ENCODE measurements at regions not wholly inside any gene's neighbourhood (a gene's known extent, or its start where the extent isn't known, plus 50 kb on each side); places are given as distances from the start of the nearest gene placed in this dataset.

DNA sequence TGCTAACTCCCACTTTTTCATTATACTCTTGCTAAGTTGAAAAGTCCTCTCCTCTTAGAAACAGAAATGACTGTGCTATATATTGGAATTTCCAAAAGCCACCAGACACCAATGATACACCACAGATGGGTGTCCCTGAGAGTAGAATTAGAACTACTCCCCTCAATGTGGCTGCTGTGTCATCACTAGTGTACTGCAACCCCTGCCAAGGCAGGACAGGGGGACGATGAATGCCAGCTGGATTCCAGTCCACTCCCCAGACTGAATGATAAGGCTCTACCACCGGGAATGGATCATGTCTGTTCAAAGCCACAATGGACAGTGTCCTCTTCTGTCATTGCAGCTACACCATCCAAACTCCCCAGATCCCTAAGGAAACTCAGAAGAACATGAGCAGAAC, 69.7 kb upstream of the EDNRB start:
- no peak overlapping the region for H3K4me3 ChIP-seq (ENCODE audit: low read depth, low read length)
- TF ChIP-seq, protein P1, sequence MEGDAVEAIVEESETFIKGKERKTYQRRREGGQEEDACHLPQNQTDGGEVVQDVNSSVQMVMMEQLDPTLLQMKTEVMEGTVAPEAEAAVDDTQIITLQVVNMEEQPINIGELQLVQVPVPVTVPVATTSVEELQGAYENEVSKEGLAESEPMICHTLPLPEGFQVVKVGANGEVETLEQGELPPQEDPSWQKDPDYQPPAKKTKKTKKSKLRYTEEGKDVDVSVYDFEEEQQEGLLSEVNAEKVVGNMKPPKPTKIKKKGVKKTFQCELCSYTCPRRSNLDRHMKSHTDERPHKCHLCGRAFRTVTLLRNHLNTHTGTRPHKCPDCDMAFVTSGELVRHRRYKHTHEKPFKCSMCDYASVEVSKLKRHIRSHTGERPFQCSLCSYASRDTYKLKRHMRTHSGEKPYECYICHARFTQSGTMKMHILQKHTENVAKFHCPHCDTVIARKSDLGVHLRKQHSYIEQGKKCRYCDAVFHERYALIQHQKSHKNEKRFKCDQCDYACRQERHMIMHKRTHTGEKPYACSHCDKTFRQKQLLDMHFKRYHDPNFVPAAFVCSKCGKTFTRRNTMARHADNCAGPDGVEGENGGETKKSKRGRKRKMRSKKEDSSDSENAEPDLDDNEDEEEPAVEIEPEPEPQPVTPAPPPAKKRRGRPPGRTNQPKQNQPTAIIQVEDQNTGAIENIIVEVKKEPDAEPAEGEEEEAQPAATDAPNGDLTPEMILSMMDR (IDR thresholded peaks at IDR 0.05; ENCODE audit: low read depth, low read length), result no peak

DNA sequence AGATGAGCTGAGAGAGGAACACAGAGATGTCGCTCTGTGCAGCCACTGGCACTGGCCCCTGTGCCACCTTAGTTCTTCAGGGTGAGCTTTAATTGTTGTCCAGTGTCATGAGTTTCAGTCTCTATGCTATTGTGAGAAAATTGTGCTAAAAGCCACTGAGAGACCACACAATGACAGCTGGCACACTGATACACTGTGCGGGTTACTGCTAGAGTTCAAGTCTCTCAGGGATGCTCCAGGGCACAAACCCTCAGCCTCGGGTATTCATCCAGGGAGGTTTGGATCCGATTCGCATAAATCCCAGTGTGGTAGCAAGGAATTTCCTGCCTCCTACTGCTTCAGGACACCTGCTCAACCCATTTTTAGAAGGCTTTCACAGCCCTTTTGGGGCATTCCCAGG, 68.1 kb upstream of the EDNRB start:
- TF ChIP-seq, protein P1 (IDR thresholded peaks at IDR 0.05; ENCODE audit: low read depth, low read length), result no peak
- no peak overlapping the region for H3K4me3 ChIP-seq (ENCODE audit: low read depth, low read length)

DNA sequence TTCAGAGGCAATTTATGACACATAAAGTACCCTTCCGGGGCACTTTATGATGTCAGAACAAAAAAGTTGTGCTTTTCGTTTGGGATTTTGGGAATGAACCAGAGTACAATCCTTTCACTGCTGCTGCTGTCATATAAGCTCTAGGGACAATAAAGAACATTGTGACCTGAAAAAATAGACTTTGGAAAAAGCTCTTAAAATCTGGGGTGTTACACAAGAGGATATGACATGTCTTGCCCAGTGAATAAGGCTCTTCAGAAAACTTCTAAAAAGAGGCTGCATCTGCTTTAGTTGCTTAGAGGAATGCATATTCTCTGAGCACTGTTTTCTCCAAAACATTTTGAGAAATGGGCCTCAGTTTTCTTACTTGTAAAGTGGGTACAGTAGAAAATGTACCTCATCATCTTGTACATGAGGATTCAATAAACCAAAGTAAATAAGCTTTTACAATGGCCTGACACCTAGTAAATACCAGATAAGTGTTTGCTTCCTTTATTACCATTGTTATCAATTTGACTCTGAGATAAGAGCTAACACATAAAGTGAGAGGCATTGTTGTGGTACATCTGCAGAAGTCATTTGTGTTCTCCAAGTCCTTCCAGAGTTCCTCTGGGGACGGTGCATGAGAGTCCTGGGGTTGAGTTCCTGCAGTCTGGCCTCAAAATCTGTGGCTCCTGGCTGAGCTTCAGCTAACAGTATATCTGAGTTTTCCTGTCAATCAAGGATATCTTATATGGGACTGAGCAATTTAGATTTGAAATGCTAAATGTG, 67.4 kb upstream of the EDNRB start:
- TF ChIP-seq, protein P1 (IDR thresholded peaks at IDR 0.05; ENCODE audit: low read depth, low read length), result no peak
- no peak overlapping the region for H3K4me3 ChIP-seq (ENCODE audit: low read depth, low read length)

DNA sequence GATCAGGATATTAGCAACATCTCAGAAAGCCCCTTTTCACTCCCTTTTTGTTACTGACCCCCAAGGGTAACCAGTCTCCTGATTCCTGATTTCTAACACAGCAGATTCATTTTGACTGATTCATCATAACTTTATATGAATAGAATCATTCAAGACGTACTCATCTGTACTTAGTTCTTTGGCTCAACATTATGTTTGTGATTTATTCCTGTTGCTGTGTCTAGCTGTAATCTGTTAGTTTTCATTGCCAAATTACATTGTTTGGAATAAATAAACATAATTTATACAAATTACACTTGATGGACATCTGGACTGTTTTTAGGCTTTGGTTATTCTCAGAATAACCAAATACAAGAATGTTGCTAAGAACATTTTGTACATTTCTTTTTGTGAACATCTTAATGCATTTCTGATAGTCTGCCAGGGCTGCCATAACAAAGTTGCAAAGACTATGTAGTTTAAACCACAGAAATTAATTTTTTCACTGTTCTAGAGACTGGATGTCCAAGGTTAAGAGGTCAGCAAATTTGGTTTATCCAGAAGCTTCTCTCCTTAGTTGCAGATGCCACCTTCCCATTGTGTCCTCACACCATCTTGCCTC, 62.8 kb upstream of the EDNRB start:
- H3K4me3 ChIP-seq (ENCODE audit: low read depth, low read length), result no peak overlapping the region
- TF ChIP-seq, protein P1 (IDR thresholded peaks at IDR 0.05; ENCODE audit: low read depth, low read length), result no peak

DNA sequence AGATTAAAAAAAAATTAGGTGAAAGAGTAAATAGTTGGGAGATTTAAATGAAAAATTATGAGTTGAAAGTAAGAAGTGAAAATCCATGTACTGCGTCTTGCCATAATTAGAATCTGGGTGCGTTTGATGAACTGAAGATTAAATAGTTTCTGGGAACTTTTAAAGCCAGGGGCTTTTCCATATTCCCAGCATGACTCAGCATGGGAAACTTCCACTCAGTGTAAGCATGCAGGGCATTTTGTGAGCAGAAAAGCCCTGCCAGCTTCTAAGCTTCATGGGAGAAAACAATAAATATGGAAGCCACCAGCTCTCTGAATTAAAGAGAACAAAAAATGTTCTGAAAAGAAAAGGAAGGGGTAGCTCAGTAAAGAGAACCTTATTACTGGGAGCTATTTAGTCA, 62.0 kb upstream of the EDNRB start:
- H3K4me3 ChIP-seq (ENCODE audit: low read depth, low read length), result no peak overlapping the region
- TF ChIP-seq, protein P1 (IDR thresholded peaks at IDR 0.05; ENCODE audit: low read depth, low read length), result no peak

DNA sequence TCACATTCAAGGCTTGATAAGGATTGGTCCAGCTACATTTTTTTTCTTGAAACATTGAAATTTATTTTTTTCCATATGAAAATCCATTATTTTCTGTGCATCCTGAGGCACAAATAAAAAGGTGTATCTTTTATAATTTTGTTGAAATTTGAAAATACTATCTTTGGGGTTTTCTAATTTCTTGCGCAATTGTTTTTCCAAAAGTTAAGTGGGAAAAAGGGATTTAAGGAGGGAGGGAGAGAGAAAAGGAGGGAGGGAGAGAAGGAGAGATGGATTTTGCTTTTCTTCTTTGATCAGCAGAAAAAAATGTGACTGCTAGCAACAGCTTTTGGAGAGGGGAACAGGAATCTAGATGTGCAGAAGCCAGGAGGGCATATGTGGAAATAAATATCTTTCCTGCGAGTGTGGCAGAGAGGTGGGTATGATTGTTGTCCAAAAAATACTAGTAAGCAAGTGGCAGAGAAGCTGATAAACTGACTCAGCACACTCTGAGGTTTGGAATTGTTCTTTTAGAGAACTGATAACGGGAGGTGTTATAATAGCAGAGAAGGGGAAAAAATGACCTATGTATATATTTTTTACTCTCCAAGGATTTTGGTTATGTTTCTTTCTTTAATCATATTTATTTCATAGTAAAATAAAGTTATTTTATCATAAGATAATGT, 61.2 kb upstream of the EDNRB start:
- TF ChIP-seq, protein P1 (IDR thresholded peaks at IDR 0.05; ENCODE audit: low read depth, low read length), result no peak
- no peak overlapping the region for H3K4me3 ChIP-seq (ENCODE audit: low read depth, low read length)

Measured in WI38 (cell line).